ENCODE measurements at regions not wholly inside any gene's neighbourhood (a gene's known extent, or its start where the extent isn't known, plus 50 kb on each side); places are given as distances from the start of the nearest gene placed in this dataset.

DNA sequence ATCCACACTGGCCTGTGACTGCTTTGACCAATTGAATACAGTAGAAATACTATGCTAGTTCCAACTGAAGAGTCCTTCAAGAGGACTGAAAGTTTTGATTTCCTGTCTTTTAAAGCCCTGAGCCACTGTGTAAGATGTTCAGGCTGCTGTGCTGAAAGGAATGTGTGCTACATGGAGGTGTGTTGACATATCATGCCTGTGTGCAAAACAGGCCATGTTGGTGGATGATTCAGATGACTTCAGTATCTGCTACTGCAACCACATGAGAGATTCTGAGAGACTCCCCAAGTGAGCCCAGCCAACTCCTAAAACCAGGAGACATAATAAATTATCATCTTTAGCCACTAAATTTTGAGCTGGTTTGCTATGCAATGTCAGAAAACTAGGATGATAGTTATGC, 662.9 kb downstream of the ZEB2 start:
- TF ChIP-seq, protein P1, sequence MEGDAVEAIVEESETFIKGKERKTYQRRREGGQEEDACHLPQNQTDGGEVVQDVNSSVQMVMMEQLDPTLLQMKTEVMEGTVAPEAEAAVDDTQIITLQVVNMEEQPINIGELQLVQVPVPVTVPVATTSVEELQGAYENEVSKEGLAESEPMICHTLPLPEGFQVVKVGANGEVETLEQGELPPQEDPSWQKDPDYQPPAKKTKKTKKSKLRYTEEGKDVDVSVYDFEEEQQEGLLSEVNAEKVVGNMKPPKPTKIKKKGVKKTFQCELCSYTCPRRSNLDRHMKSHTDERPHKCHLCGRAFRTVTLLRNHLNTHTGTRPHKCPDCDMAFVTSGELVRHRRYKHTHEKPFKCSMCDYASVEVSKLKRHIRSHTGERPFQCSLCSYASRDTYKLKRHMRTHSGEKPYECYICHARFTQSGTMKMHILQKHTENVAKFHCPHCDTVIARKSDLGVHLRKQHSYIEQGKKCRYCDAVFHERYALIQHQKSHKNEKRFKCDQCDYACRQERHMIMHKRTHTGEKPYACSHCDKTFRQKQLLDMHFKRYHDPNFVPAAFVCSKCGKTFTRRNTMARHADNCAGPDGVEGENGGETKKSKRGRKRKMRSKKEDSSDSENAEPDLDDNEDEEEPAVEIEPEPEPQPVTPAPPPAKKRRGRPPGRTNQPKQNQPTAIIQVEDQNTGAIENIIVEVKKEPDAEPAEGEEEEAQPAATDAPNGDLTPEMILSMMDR (IDR thresholded peaks at IDR 0.05), result no peak
- DNase-seq (ENCODE audit: low spot score) (no peak), ATAC-seq (ENCODE audit: low FRiP score) (no peak)

DNA sequence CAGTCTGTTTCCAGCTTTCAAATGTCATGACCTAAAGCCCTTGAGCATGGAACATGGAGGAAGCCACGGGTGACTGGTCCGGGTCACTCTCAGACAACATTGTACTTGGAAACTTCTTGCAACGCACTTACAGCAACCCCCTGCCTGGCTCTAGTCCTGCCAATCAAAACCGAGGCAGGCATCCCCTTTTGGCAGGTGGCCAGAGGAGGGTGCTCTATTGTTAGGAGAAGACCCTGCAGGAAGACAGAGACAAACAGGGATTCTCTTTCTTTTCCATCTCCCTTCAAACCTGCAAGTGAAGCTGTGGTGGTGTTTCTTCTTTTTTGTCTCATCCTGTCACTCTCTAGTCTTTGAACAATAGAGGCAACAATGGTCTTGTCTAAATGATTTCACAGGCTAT, 667.2 kb downstream of the ZEB2 start:
- no peak for DNase-seq (ENCODE audit: low spot score)
- TF ChIP-seq, protein P1 (IDR thresholded peaks at IDR 0.05), result no peak
- no peak for ATAC-seq (ENCODE audit: low FRiP score)

GRCh38 chr2:143850084-143850483, 669.8 kb downstream of the ZEB2 start:
- TF ChIP-seq, protein P1 (IDR thresholded peaks at IDR 0.05), result no peak
- DNase-seq (ENCODE audit: low spot score) (no peak), ATAC-seq (ENCODE audit: low FRiP score) (no peak)

DNA sequence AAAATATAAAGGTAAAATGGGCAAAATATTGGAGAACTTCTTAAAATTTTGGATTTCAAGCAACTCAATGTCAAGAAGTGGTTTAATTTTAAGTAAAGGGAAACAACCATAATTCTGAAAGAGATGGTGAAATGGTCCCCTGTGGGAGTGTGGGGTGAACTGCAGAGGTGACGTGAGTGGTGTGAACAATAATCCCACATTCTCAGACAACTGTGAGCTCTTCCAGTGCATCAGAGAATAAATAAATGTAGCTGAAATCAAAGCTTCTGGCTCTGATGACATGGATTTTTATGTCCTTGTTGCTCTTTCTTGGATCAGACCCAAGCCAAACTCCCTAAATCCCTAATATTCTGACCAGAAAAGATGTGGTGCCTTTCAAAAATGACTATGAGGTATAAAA, 672.7 kb downstream of the ZEB2 start:
- DNase-seq (ENCODE audit: low spot score) (no peak), ATAC-seq (ENCODE audit: low FRiP score) (no peak)
- TF ChIP-seq, protein P1 (IDR thresholded peaks at IDR 0.05), result no peak

DNA sequence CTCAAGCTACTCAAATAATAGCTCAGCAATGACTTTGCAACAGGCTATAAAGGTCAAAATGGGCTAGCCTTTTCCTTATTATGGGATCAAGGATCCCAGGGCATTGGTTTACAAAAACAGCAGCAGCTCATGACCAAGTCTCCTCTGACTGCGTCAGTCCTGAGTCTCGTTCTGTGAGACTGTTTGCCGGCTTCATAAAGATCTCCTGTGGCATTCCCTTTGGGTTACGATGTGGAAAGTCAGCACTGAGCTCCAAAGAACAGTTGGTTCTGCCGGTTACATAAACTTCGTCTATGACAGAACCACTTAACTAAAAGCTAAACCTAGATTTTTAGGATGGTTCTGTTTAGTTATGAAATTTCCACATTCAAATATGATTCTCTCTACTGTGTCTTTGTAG, 674.9 kb downstream of the ZEB2 start:
- TF ChIP-seq, protein P1 (IDR thresholded peaks at IDR 0.05), result no peak
- no peak for ATAC-seq (ENCODE audit: low FRiP score)
- DNase-seq (ENCODE audit: low spot score), result no peak

DNA sequence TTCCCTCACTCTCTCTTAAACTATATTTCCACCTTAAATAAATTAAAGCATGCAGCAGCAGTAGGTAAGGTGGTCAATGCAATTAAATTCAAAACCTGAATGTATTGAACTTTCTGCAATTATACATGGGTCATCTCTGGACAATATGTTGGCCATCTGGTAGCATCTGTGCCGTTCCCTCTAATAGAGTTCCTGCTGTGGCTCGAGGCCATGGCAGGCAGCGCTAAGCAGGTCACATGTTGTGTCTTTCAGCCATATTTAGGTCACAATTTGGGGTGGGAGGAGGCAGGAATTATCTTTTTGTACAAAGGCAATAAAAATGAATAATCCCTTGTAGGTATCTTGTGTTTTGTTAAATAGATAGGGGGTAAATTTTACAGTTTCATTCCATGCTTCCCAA, 676.2 kb downstream of the ZEB2 start:
- no peak for ATAC-seq (ENCODE audit: low FRiP score)
- DNase-seq (ENCODE audit: low spot score), result no peak
- TF ChIP-seq, protein P1 (IDR thresholded peaks at IDR 0.05), result no peak

DNA sequence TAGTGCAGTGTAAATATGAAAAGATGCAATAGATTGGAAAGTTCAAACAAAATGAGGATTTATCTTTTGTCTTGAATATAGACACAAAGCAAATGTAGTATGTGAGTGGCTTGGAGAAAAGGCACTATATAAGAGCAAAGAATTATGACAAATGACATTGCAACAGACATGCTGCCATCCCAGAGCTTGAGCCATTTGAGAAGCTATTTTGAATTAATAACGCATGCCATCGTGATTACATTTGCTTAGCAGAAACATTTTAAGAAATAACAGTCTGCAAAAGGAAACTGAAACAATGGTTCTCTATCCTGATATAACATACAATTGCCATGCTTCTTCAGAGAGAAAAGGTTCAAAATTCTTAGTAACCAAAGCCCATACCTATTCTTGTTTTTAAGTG, 677.1 kb downstream of the ZEB2 start:
- TF ChIP-seq, protein P1 (IDR thresholded peaks at IDR 0.05), result no peak
- ATAC-seq (ENCODE audit: low FRiP score), result no peak
- no peak for DNase-seq (ENCODE audit: low spot score)

All from omental fat pad (tissue), 3 donors.